Keratinocyte (primary cell): ENCODE measurements at regions not wholly inside any gene's neighbourhood (a gene's known extent, or its start where the extent isn't known, plus 50 kb on each side); places are given as distances from the start of the nearest gene placed in this dataset.

Experiments
- DNase-seq: peaks from one replicate; pipeline ENCODE4 v3.0.0-alpha.2; 2011; ENCODE audit warnings: low read depth, missing footprints, low spot score
- FAIRE-seq: peaks from 2 replicates; lab custom pipeline; 2011; peaks lifted over from hg19 to GRCh38; lab: Jason Lieb, UNC
- H2AFZ ChIP-seq: 2 replicates; pipeline ENCODE4 v1.6.0; 2012; ENCODE audit warnings: low read length, control low read depth, inconsistent platforms; ENCODE audit not compliant: control insufficient read depth
- H3K27ac ChIP-seq: 2 replicates; pipeline ENCODE4 v1.5.1; 2011; ENCODE audit warnings: low read length; ENCODE audit not compliant: control insufficient read depth, insufficient read depth
- H3K27me3 ChIP-seq: 3 replicates; pipeline ENCODE4 v1.6.0; 2011; ENCODE audit warnings: low read length; ENCODE audit not compliant: control insufficient read depth, insufficient read depth; ENCODE audit errors: extremely low read depth
- H3K36me3 ChIP-seq, 2 experiments: 2 replicates in 1 of 2; 3 replicates in 1 of 2; pipeline ENCODE4 v1.5.1; 2011; ENCODE audit warnings: low read length in 2 of 2, mild to moderate bottlenecking in 1 of 2; ENCODE audit not compliant: control insufficient read depth in 2 of 2, insufficient read depth in 2 of 2; ENCODE audit errors: extremely low read depth in 1 of 2
- H3K4me1 ChIP-seq: 3 replicates; pipeline ENCODE4 v1.5.1; 2011; ENCODE audit warnings: low read length; ENCODE audit not compliant: control insufficient read depth, insufficient read depth; ENCODE audit errors: extremely low read depth
- H3K4me2 ChIP-seq: 3 replicates; pipeline ENCODE4 v1.6.0; 2011; ENCODE audit warnings: low read depth, low read length; ENCODE audit not compliant: control insufficient read depth, insufficient read depth; ENCODE audit errors: extremely low read depth
- H3K4me3 ChIP-seq, 3 experiments: fragments of 200-600 bp in 1 of 3; sonication (generic) in 1 of 3; 2 replicates in 2 of 3; 3 replicates in 1 of 3; pipeline ENCODE4 v1.5.1; 2011 to 2016; ENCODE audit warnings: low read length in 3 of 3, mild to moderate bottlenecking in 3 of 3, control low read depth in 2 of 3, inconsistent platforms in 1 of 3, low read depth in 1 of 3, mixed read lengths in 1 of 3, mixed run types in 1 of 3, moderate library complexity in 1 of 3; ENCODE audit not compliant: control insufficient read depth in 2 of 3, insufficient read depth in 2 of 3; ENCODE audit errors: extremely low read depth in 1 of 3
- H3K79me2 ChIP-seq: 2 replicates; pipeline ENCODE4 v1.6.0; 2012; ENCODE audit warnings: low read length; ENCODE audit not compliant: control insufficient read depth, insufficient read depth
- H3K9ac ChIP-seq: 3 replicates; pipeline ENCODE4 v1.6.0; 2011; ENCODE audit warnings: low read length; ENCODE audit not compliant: control insufficient read depth, insufficient read depth; ENCODE audit errors: extremely low read depth
- H3K9me1 ChIP-seq: 3 replicates; pipeline ENCODE4 v1.6.0; 2011; ENCODE audit warnings: low read length; ENCODE audit not compliant: control insufficient read depth, insufficient read depth; ENCODE audit errors: extremely low read depth
- H3K9me3 ChIP-seq: 2 replicates; pipeline ENCODE4 v1.5.1; 2012; ENCODE audit warnings: low read depth, low read length; ENCODE audit not compliant: control insufficient read depth
- H4K20me1 ChIP-seq: 3 replicates; pipeline ENCODE4 v1.6.0; 2011; ENCODE audit warnings: low read length; ENCODE audit not compliant: control insufficient read depth, insufficient read depth; ENCODE audit errors: extremely low read depth
- EZH2 ChIP-seq: IDR thresholded peaks from one replicate; pipeline ENCODE4 v1.6.1; 2012; ENCODE audit warnings: inconsistent platforms, mild to moderate bottlenecking, low read length, moderate library complexity
- dilution Hi-C: fragments of 300-500 bp; cut with MboI; formaldehyde crosslinking; loops from one replicate; pipeline ENCODE4 v1.7.0; 2020; ENCODE audit warnings: low sequenced_read_pairs; ENCODE audit not compliant: extremely low pct_ligation_motif_present
- TF ChIP-seq, protein P1 (sequence below), 3 experiments: IDR thresholded peaks in 1 of 3; conservative IDR thresholded peaks in 1 of 3; optimal IDR thresholded peaks in 1 of 3; 2 replicates in 2 of 3; 3 replicates in 1 of 3; pipeline versions ENCODE3 to v1.5.1; 2011; ENCODE audit warnings: low read length in 3 of 3, mild to moderate bottlenecking in 3 of 3, moderate library complexity in 2 of 3, control low read depth in 1 of 3, inconsistent platforms in 1 of 3; ENCODE audit not compliant: insufficient read depth in 2 of 3; ENCODE audit errors: extremely low read depth in 1 of 3

DNA sequence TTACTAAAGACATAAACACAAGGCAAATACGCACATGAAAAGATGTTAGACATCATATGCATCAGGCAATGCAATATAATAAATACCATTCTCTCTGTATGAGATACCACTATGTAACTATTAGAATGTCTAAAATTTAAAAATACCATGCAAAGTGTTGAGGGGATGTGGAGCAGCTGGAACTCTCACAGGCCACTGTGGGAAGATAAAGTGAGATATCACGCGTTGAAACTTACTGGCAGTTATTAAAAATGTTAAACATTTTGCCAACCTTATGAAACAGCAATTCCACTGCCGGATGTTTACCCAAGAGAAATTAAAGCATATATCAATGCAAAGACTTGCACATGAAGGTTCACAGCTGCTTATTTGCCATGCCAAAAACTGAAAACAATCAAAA, 556.7 kb downstream of the LRRC70 start:
- no peak for TF ChIP-seq EZH2
- TF ChIP-seq, protein P1, sequence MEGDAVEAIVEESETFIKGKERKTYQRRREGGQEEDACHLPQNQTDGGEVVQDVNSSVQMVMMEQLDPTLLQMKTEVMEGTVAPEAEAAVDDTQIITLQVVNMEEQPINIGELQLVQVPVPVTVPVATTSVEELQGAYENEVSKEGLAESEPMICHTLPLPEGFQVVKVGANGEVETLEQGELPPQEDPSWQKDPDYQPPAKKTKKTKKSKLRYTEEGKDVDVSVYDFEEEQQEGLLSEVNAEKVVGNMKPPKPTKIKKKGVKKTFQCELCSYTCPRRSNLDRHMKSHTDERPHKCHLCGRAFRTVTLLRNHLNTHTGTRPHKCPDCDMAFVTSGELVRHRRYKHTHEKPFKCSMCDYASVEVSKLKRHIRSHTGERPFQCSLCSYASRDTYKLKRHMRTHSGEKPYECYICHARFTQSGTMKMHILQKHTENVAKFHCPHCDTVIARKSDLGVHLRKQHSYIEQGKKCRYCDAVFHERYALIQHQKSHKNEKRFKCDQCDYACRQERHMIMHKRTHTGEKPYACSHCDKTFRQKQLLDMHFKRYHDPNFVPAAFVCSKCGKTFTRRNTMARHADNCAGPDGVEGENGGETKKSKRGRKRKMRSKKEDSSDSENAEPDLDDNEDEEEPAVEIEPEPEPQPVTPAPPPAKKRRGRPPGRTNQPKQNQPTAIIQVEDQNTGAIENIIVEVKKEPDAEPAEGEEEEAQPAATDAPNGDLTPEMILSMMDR (optimal IDR thresholded peaks at IDR 0.05 in 1 of 3, IDR thresholded peaks at IDR 0.05 in 1 of 3, conservative IDR thresholded peaks at IDR 0.05 in 1 of 3; ENCODE audit: extremely low read depth in 1 of 3, insufficient read depth in 2 of 3, low read length in 3 of 3) = no peak
- Histone ChIP-seq H3K9me1 (no peaks in the 10 kb centered on the region), H2AFZ (no peak overlapping the region), H3K9me3 (no peaks in the 10 kb centered on the region), H3K4me2 (no peak overlapping the region), H4K20me1 (no peaks in the 10 kb centered on the region), H3K79me2 (no peaks in the 10 kb centered on the region), H3K9ac (no peak overlapping the region), H3K4me1 (peaks cover 3% of the 10 kb centered on the region), H3K36me3 (no peaks in the 10 kb centered on the region), H3K27me3 (no peaks in the 10 kb centered on the region), H3K27ac (no peak overlapping the region), H3K4me3 (no peak overlapping the region)
- FAIRE-seq (no peak), DNase-seq (no peak)
- dilution Hi-C loops = no loop called here

DNA sequence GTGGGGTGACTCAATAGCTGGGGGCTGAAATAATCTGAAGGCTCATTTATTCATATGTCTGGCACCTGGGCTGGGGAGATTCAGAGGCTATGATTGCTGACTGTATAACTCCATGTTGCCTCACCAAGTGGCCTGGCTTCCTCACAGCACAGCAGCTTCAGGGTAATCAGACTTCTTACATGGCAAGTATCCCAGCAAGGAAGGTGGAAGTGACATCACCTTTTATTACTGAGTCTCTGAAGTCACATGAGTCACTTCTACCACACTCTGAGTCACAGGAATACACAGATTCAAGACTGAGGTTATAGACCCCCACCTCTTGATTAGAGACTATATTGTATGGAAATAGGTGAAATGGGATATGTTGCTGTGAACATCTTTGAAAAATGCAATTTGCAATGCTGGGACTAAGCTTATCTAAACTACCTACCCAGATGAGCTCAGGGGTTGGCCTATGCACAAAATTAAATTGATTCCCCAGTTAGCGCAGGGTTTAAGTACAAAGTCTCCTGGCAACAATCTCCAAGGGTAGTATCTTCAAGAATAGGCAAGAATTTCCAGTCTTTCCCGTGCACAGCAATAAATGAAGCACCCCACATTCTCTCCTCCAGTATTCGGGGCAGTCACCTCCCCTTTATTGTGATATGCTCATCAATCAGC, 553.1 kb downstream of the LRRC70 start:
- Histone ChIP-seq H3K4me1 (peaks cover 7% of the 10 kb centered on the region), H3K9me1 (no peaks in the 10 kb centered on the region), H4K20me1 (no peaks in the 10 kb centered on the region), H3K9me3 (no peaks in the 10 kb centered on the region), H3K27me3 (no peaks in the 10 kb centered on the region), H2AFZ (no peak overlapping the region), H3K79me2 (no peaks in the 10 kb centered on the region), H3K27ac (no peak overlapping the region), H3K4me2 (no peak overlapping the region), H3K9ac (no peak overlapping the region), H3K4me3 (no peak overlapping the region), H3K36me3 (no peaks in the 10 kb centered on the region)
- no peak for TF ChIP-seq EZH2
- TF ChIP-seq, protein P1 (optimal IDR thresholded peaks at IDR 0.05 in 1 of 3, IDR thresholded peaks at IDR 0.05 in 1 of 3, conservative IDR thresholded peaks at IDR 0.05 in 1 of 3; ENCODE audit: extremely low read depth in 1 of 3, insufficient read depth in 2 of 3, low read length in 3 of 3) = no peak
- dilution Hi-C loops = no loop called here
- DNase-seq = peak; percentile 64
- FAIRE-seq = peak; percentile 71
